Panc1 (cell line): ENCODE measurements at regions not wholly inside any gene's neighbourhood (a gene's known extent, or its start where the extent isn't known, plus 50 kb on each side); places are given as distances from the start of the nearest gene placed in this dataset.

Experiments used
- POLR2AphosphoS5 ChIP-seq: IDR thresholded peaks from 2 replicates; pipeline ENCODE4 v1.6.1; 2012; ENCODE audit warnings: mild to moderate bottlenecking, low read depth, low read length, moderate library complexity
- SIN3A ChIP-seq: IDR thresholded peaks from 2 replicates; pipeline ENCODE4 v1.6.1; 2012; ENCODE audit warnings: low read depth, mild to moderate bottlenecking, low read length, moderate library complexity, borderline replicate concordance; ENCODE audit not compliant: insufficient read depth
- TCF7L2 ChIP-seq: IDR thresholded peaks from 2 replicates; pipeline ENCODE4 v1.6.1; 2011; ENCODE audit warnings: mild to moderate bottlenecking, low read depth, low read length, inconsistent platforms
- TF ChIP-seq, protein P1 (sequence below), 2 experiments: IDR thresholded peaks; 2 replicates each; pipeline ENCODE4 v1.6.1; 2011 to 2012; ENCODE audit warnings: low read depth in 2 of 2, control low read depth in 1 of 2, low read length in 1 of 2, mild to moderate bottlenecking in 1 of 2, moderate library complexity in 1 of 2; ENCODE audit not compliant: insufficient read depth in 1 of 2
- TF ChIP-seq, protein P2 (sequence below): fragments of 450-650 bp; IDR thresholded peaks from 2 replicates; pipeline ENCODE4 v1.5.1; 2017; ENCODE audit warnings: mild to moderate bottlenecking

- no peak for TF ChIP-seq POLR2AphosphoS5
- TF ChIP-seq, protein P1, sequence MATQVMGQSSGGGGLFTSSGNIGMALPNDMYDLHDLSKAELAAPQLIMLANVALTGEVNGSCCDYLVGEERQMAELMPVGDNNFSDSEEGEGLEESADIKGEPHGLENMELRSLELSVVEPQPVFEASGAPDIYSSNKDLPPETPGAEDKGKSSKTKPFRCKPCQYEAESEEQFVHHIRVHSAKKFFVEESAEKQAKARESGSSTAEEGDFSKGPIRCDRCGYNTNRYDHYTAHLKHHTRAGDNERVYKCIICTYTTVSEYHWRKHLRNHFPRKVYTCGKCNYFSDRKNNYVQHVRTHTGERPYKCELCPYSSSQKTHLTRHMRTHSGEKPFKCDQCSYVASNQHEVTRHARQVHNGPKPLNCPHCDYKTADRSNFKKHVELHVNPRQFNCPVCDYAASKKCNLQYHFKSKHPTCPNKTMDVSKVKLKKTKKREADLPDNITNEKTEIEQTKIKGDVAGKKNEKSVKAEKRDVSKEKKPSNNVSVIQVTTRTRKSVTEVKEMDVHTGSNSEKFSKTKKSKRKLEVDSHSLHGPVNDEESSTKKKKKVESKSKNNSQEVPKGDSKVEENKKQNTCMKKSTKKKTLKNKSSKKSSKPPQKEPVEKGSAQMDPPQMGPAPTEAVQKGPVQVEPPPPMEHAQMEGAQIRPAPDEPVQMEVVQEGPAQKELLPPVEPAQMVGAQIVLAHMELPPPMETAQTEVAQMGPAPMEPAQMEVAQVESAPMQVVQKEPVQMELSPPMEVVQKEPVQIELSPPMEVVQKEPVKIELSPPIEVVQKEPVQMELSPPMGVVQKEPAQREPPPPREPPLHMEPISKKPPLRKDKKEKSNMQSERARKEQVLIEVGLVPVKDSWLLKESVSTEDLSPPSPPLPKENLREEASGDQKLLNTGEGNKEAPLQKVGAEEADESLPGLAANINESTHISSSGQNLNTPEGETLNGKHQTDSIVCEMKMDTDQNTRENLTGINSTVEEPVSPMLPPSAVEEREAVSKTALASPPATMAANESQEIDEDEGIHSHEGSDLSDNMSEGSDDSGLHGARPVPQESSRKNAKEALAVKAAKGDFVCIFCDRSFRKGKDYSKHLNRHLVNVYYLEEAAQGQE (IDR thresholded peaks at IDR 0.05; ENCODE audit: insufficient read depth in 1 of 2, low read depth in 2 of 2, low read length in 1 of 2), result no peak
- TF ChIP-seq, protein P2, sequence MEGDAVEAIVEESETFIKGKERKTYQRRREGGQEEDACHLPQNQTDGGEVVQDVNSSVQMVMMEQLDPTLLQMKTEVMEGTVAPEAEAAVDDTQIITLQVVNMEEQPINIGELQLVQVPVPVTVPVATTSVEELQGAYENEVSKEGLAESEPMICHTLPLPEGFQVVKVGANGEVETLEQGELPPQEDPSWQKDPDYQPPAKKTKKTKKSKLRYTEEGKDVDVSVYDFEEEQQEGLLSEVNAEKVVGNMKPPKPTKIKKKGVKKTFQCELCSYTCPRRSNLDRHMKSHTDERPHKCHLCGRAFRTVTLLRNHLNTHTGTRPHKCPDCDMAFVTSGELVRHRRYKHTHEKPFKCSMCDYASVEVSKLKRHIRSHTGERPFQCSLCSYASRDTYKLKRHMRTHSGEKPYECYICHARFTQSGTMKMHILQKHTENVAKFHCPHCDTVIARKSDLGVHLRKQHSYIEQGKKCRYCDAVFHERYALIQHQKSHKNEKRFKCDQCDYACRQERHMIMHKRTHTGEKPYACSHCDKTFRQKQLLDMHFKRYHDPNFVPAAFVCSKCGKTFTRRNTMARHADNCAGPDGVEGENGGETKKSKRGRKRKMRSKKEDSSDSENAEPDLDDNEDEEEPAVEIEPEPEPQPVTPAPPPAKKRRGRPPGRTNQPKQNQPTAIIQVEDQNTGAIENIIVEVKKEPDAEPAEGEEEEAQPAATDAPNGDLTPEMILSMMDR, result no peak
- no peak for TF ChIP-seq SIN3A
- no peak for TF ChIP-seq TCF7L2
Measured at GRCh38 chr4:71230271-71231128, 108.3 kb upstream of the SLC4A4 start.
